ENCODE measurements at regions not wholly inside any gene's neighbourhood (a gene's known extent, or its start where the extent isn't known, plus 50 kb on each side); places are given as distances from the start of the nearest gene placed in this dataset.
"Not testable (repeated sequence)": the region's sequence is repeated elsewhere in the genome, so short reads cannot be mapped to it uniquely, and the experiment has no call there.

DNA sequence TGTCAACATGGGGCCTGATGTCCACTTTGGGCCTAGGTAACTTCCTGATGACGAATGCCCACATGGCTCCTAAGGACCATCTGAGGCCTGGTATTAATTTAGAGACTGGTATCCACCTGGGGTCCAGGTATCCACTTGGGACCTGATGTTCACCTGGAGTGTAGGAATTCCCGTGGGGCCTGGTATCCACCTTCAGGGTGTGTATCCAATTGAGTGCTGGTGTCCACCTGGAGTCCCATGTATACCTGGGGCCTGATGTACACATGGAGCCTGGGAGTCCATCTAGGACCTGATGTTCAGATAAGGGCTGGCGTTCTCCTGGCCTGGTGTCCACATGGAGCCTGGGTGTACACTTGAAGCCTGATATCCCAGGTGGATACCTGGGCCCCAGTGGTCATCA lies 520.6 kb downstream of the FOXD4L4 start:
- not testable (repeated sequence) for H3K4me1 ChIP-seq (ENCODE audit: control insufficient read depth, insufficient read depth, low read length); H3K9me3 ChIP-seq (ENCODE audit: control insufficient read depth, low read depth, low read length); H3K27ac ChIP-seq (ENCODE audit: low read length); H3K36me3 ChIP-seq (ENCODE audit: control insufficient read depth, insufficient read depth, low read length); H3K27me3 ChIP-seq (ENCODE audit: control insufficient read depth, insufficient read depth, low read length); DNase-seq; H3K4me3 ChIP-seq (ENCODE audit: low read length)
- WGBS (ENCODE audit: insufficient coverage, low lambda C conversion rate), result no CpG with 5 or more reads among the region's 3 CpGs

DNA sequence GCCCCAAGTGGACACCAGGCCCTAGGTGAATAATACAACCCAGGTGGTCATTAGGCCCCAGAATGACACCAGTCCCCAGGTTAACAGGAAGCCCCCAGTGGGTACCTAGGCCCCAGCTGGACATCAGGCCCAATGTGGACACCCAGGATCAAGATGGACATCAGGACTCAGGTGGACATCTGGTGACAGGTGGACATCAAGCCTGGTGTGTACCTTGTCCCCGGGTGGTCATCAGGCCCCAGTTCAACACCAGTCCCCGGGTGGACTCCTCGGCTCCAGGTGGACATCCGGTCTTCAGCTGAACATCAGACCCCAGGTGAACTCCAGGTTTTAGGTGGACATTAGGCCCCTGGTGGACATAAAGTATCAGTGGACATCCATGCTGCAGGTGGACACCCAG lies 524.6 kb downstream of the FOXD4L4 start:
- not testable (repeated sequence) for H3K27ac ChIP-seq (ENCODE audit: low read length); DNase-seq; H3K36me3 ChIP-seq (ENCODE audit: control insufficient read depth, insufficient read depth, low read length); H3K4me1 ChIP-seq (ENCODE audit: control insufficient read depth, insufficient read depth, low read length); H3K27me3 ChIP-seq (ENCODE audit: control insufficient read depth, insufficient read depth, low read length); H3K4me3 ChIP-seq (ENCODE audit: low read length)
- H3K9me3 ChIP-seq (ENCODE audit: control insufficient read depth, low read depth, low read length), result peaks cover 22% of the 10 kb centered on the region
- WGBS (ENCODE audit: insufficient coverage, low lambda C conversion rate), result no CpG with 5 or more reads among the region's 4 CpGs

DNA sequence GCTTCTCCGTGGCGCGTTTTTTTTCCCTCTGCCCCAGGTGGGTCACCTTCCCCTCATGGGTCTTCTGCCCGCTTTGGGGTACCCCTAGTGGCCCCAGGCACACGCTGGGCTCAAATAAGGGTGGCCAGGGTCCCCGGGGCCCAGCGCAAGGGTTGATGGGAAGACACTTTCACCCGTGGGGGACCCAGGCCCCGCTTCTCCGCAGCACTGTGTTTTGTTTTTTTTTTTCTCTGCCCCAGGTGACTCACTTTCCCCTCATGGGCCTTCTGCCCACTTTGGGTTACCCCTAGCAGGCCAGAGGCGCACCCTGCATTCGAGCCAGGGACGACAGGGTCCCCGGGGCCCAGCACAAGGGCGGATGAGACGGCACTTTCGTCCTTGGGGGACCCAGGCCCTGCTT lies 526.7 kb downstream of the FOXD4L4 start:
- DNase-seq; H3K36me3 ChIP-seq (ENCODE audit: control insufficient read depth, insufficient read depth, low read length); H3K27ac ChIP-seq (ENCODE audit: low read length); H3K27me3 ChIP-seq (ENCODE audit: control insufficient read depth, insufficient read depth, low read length); H3K4me1 ChIP-seq (ENCODE audit: control insufficient read depth, insufficient read depth, low read length); H3K4me3 ChIP-seq (ENCODE audit: low read length): not testable (repeated sequence)
- 100% methylated on average over 3 of the region's 17 CpGs for WGBS (ENCODE audit: insufficient coverage, low lambda C conversion rate)
- H3K9me3 ChIP-seq (ENCODE audit: control insufficient read depth, low read depth, low read length), result peaks cover 27% of the 10 kb centered on the region

DNA sequence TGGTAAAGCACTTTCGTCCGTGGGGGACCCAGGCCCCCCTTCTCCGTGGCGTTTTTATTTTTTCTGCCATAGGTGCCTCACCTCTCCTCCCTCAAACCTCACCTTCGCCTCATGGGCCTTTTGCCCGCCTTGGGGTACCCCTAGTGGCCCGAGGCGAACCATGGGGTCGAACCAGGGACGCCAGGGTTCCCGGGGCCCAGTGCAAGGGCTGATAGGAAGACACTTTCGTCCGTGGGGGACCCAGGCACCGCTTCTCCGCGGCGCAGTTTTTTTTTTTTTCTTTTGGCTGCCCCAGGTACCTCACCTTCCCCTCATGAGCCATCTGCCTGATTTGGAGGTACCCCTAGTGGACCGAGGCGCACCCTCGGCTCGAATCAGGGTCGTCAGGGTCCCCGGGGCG lies 527.8 kb downstream of the FOXD4L4 start:
- no CpG with 5 or more reads among the region's 24 CpGs for WGBS (ENCODE audit: insufficient coverage, low lambda C conversion rate)
- H3K9me3 ChIP-seq (ENCODE audit: control insufficient read depth, low read depth, low read length), result peaks cover 30% of the 10 kb centered on the region
- H3K27ac ChIP-seq (ENCODE audit: low read length); H3K4me1 ChIP-seq (ENCODE audit: control insufficient read depth, insufficient read depth, low read length); H3K4me3 ChIP-seq (ENCODE audit: low read length); H3K36me3 ChIP-seq (ENCODE audit: control insufficient read depth, insufficient read depth, low read length); H3K27me3 ChIP-seq (ENCODE audit: control insufficient read depth, insufficient read depth, low read length): not testable (repeated sequence)
- DNase-seq, result peak in 1 of 2 donors; percentile 0

DNA sequence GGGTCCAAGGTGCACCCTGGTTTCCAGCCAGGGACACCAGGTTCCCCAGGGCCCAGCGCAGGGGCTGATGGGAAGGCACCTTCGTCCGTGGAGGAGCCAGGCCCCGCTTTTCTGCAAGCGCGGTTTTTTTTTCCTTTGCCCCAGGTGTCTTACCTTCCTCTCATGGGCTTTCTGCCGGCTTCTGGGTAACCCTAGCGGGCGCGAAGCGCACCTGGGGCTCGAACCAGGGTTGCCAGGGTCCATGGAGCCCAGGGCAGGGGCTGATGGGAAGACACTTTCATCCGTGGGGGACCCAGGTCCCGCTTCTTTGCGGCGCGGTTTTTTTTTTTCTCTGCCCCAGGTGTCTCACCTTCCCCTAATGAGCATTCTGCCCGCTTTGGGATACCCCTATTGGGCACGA lies 529.3 kb downstream of the FOXD4L4 start:
- peak in 1 of 2 donors; percentile 12 for DNase-seq
- not testable (repeated sequence) for H3K4me3 ChIP-seq (ENCODE audit: low read length); H3K36me3 ChIP-seq (ENCODE audit: control insufficient read depth, insufficient read depth, low read length); H3K27ac ChIP-seq (ENCODE audit: low read length); H3K4me1 ChIP-seq (ENCODE audit: control insufficient read depth, insufficient read depth, low read length); H3K27me3 ChIP-seq (ENCODE audit: control insufficient read depth, insufficient read depth, low read length)
- WGBS (ENCODE audit: insufficient coverage, low lambda C conversion rate), result no CpG with 5 or more reads among the region's 19 CpGs
- peaks cover 33% of the 10 kb centered on the region for H3K9me3 ChIP-seq (ENCODE audit: control insufficient read depth, low read depth, low read length)

DNA sequence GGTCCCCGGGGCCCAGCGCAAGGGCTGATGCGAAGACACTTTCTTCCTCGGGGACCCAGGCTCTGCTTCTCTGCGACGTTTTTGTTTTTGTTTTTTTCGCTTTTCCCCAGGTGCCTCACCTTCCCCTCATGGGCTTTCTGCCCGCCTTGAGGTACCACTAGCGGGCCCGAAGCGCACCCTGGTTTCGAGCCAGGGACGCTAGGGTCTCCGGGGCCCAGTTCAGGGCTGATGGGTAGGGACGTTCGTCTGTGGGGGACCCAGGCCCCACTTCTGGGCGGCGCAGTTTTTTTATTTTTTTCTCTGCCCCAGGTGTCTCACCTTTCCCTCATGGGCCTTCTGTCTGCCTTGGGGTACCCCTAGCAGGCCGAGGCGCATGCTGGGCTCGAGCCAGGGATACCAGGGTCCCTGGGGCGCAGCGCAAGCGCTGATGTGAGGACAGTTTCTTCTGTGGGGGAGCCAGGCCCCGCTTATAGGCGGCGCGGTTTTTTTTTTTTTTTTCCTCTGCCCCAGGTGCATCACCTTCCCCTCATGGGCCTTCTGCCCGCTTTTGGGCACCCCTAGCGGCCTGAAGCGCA lies 530.0 kb downstream of the FOXD4L4 start:
- peaks cover 33% of the 10 kb centered on the region for H3K9me3 ChIP-seq (ENCODE audit: control insufficient read depth, low read depth, low read length)
- H3K27me3 ChIP-seq (ENCODE audit: control insufficient read depth, insufficient read depth, low read length); H3K4me3 ChIP-seq (ENCODE audit: low read length); DNase-seq; H3K36me3 ChIP-seq (ENCODE audit: control insufficient read depth, insufficient read depth, low read length); H3K27ac ChIP-seq (ENCODE audit: low read length); H3K4me1 ChIP-seq (ENCODE audit: control insufficient read depth, insufficient read depth, low read length): not testable (repeated sequence)
- WGBS (ENCODE audit: insufficient coverage, low lambda C conversion rate), result no CpG with 5 or more reads among the region's 31 CpGs

DNA sequence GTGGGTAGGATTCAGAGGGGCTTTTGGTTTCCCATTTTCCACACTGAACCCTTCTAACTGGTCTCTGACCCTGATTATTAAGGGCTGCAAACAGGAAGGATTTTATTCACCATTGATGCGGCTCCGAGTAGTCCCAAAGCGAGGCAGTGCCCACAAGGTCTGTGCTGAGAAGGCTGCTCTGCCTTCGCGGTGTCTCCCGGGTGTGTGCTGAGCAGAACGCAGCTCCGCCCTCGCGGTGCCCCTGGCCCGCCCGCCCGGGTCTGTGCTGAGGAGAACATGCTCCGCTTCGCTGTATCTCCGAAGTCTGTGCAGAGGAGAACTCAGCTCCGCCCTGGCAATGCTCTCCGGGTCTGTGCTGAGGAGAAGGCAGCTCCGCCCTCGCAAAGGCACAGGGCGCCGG lies 530.7 kb downstream of the FOXD4L4 start:
- H3K36me3 ChIP-seq (ENCODE audit: control insufficient read depth, insufficient read depth, low read length); H3K27ac ChIP-seq (ENCODE audit: low read length); H3K27me3 ChIP-seq (ENCODE audit: control insufficient read depth, insufficient read depth, low read length); H3K4me1 ChIP-seq (ENCODE audit: control insufficient read depth, insufficient read depth, low read length); H3K4me3 ChIP-seq (ENCODE audit: low read length): not testable (repeated sequence)
- peak in 1 of 2 donors; percentile 1 for DNase-seq
- WGBS (ENCODE audit: insufficient coverage, low lambda C conversion rate), result no CpG with 5 or more reads among the region's 22 CpGs
- H3K9me3 ChIP-seq (ENCODE audit: control insufficient read depth, low read depth, low read length), result peaks cover 33% of the 10 kb centered on the region

DNA sequence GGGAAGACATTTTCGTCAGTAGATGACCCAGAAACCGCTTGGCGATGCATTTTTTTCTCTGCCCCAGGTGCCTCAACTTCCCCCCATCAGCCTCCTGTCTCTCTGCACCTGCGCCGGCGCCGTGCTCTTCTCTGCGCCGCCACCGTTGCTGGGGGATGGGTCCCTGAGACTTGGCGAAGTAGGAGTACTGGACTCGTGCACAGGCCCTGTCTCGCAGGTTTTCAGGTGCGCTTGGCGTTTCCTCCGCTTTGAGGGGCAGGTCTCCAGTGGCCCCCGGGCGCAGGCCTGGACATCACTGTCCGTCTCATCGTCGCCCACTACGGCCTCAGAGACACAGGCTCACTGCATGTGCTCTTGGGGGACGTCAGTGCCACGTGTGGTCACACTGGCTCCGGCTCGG lies 532.1 kb downstream of the FOXD4L4 start:
- not testable (repeated sequence) for H3K27me3 ChIP-seq (ENCODE audit: control insufficient read depth, insufficient read depth, low read length); H3K4me3 ChIP-seq (ENCODE audit: low read length); H3K27ac ChIP-seq (ENCODE audit: low read length); H3K36me3 ChIP-seq (ENCODE audit: control insufficient read depth, insufficient read depth, low read length); DNase-seq; H3K4me1 ChIP-seq (ENCODE audit: control insufficient read depth, insufficient read depth, low read length)
- peaks cover 26% of the 10 kb centered on the region for H3K9me3 ChIP-seq (ENCODE audit: control insufficient read depth, low read depth, low read length)
- no CpG with 5 or more reads among the region's 26 CpGs for WGBS (ENCODE audit: insufficient coverage, low lambda C conversion rate)

DNA sequence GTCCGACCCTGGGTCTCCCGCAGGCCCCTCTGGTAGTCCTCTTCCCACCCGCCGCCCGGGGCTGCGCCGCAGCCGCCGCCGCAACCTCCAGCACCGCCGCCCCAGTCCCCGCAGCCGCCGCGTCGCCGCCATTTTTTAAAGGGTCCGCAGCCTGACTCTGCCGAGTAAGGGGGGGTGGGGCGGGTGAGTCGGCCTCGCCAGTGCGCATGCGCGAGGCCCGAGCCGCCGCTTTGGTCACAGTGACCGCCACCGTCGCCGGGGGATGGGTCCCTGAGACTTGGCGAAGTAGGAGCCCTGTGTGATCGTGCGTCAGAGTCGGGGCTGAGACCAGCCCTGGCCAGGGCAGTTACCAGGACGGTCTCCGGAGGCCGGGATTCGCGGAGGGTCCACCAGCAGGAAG lies 532.8 kb downstream of the FOXD4L4 start:
- H3K27me3 ChIP-seq (ENCODE audit: control insufficient read depth, insufficient read depth, low read length); H3K27ac ChIP-seq (ENCODE audit: low read length); H3K36me3 ChIP-seq (ENCODE audit: control insufficient read depth, insufficient read depth, low read length); DNase-seq; H3K4me1 ChIP-seq (ENCODE audit: control insufficient read depth, insufficient read depth, low read length): not testable (repeated sequence)
- peak overlapping the region; percentile 35 for H3K4me3 ChIP-seq (ENCODE audit: low read length)
- WGBS (ENCODE audit: insufficient coverage, low lambda C conversion rate), result no CpG with 5 or more reads among the region's 42 CpGs
- peaks cover 20% of the 10 kb centered on the region for H3K9me3 ChIP-seq (ENCODE audit: control insufficient read depth, low read depth, low read length)

DNA sequence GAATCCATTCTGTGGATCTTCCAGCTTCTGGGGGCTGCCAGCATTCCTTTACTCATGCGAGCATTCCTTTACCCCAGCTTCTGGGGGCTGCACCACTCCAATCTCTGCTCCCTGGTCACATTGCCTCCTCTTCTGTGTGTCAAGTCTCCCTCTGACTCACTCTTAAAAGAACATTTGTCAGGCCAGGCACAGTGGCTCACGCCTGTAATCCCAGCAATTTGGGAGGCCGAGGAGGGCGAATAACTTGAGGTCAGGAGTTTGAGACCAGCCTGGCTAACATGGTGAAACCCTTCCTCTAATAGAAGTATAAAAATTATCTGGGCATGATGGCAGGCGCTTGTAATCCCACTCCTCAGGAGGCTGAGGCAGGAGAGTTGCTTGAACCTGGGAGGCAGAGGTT lies 541.9 kb downstream of the FOXD4L4 start:
- H3K27me3 ChIP-seq (ENCODE audit: control insufficient read depth, insufficient read depth, low read length); H3K4me1 ChIP-seq (ENCODE audit: control insufficient read depth, insufficient read depth, low read length); H3K27ac ChIP-seq (ENCODE audit: low read length); H3K9me3 ChIP-seq (ENCODE audit: control insufficient read depth, low read depth, low read length); H3K36me3 ChIP-seq (ENCODE audit: control insufficient read depth, insufficient read depth, low read length); H3K4me3 ChIP-seq (ENCODE audit: low read length); DNase-seq: not testable (repeated sequence)
- WGBS (ENCODE audit: insufficient coverage, low lambda C conversion rate), result no CpG with 5 or more reads among the region's 5 CpGs

All from large intestine (tissue), 3 donors.